Naive thymus-derived CD4-positive, alpha-beta T cell (primary cell): ENCODE measurements at regions not wholly inside any gene's neighbourhood (a gene's known extent, or its start where the extent isn't known, plus 50 kb on each side); places are given as distances from the start of the nearest gene placed in this dataset.

Experiments
- ATAC-seq: fragments of 150-1000 bp; cut with Tn5 transposase; 2 replicates; pipeline ENCODE4 v1.10.0; 2021; ENCODE audit warnings: mild to moderate bottlenecking, moderate library complexity
- CTCF ChIA-PET: fragments of 350-600 bp; sonication (Branson Sonifier 250); formaldehyde crosslinking; loops from one replicate; lab custom pipeline; 2021; ENCODE audit warnings: antibody characterized with exemption; lab: Charles Lee
- POLR2A ChIA-PET: fragments of 350-600 bp; sonication (Branson Sonifier 250); formaldehyde crosslinking; loops from one replicate; lab custom pipeline; 2021; ENCODE audit warnings: antibody characterized with exemption, inconsistent platforms; lab: Charles Lee
- DNase-seq, 9 donors: peaks; one replicate each; pipeline versions ENCODE4 v3.0.0 to v3.0.0-alpha.2; 2020 to 2022; ENCODE audit warnings: mixed read lengths in 1 of 9
- H3K27ac ChIP-seq: one replicate; pipeline ENCODE4 v1.7.0; 2013; ENCODE audit warnings: mild to moderate bottlenecking, low read depth, low read length, moderate library complexity
- H3K27me3 ChIP-seq, 2 donors: one replicate each; pipeline ENCODE4 v1.7.0; 2013; ENCODE audit warnings: low read length in 2 of 2, mild to moderate bottlenecking in 2 of 2, moderate library complexity in 2 of 2; ENCODE audit not compliant: control insufficient read depth in 2 of 2, insufficient read depth in 2 of 2
- H3K36me3 ChIP-seq, 3 experiments: 1 replicate in 2 of 3; 2 replicates in 1 of 3; pipeline ENCODE4 v1.7.0; 2013; ENCODE audit warnings: low read length in 3 of 3, mild to moderate bottlenecking in 3 of 3, moderate library complexity in 1 of 3; ENCODE audit not compliant: insufficient read depth in 3 of 3, control insufficient read depth in 2 of 3
- H3K4me1 ChIP-seq, 2 donors: one replicate each; pipeline ENCODE4 v1.7.0; 2013; ENCODE audit warnings: low read length in 2 of 2, mild to moderate bottlenecking in 2 of 2, moderate library complexity in 1 of 2; ENCODE audit not compliant: control insufficient read depth in 2 of 2, insufficient read depth in 2 of 2
- H3K4me3 ChIP-seq: 2 replicates; pipeline ENCODE4 v1.7.0; 2013; ENCODE audit warnings: mild to moderate bottlenecking, low read length
- H3K9me3 ChIP-seq, 3 experiments: 1 replicate in 2 of 3; 2 replicates in 1 of 3; pipeline ENCODE4 v1.7.0; 2013; ENCODE audit warnings: low read length in 3 of 3; ENCODE audit not compliant: control insufficient read depth in 2 of 3
- H3K27ac Mint-ChIP-seq, 9 donors: one replicate each; pipeline ENCODE4 v1.8.0; 2020 to 2022; ENCODE audit warnings: mixed read lengths in 9 of 9, mild to moderate bottlenecking in 8 of 9, moderate library complexity in 5 of 9, inconsistent platforms in 2 of 9
- H3K27me3 Mint-ChIP-seq, 5 donors: one replicate each; pipeline ENCODE4 v1.8.0; 2021 to 2022; ENCODE audit warnings: mixed read lengths in 5 of 5, mild to moderate bottlenecking in 1 of 5
- H3K36me3 Mint-ChIP-seq, 5 donors: one replicate each; pipeline ENCODE4 v1.8.0; 2020 to 2022; ENCODE audit warnings: mixed read lengths in 5 of 5, mild to moderate bottlenecking in 3 of 5, inconsistent platforms in 1 of 5
- H3K4me1 Mint-ChIP-seq, 7 donors: one replicate each; pipeline ENCODE4 v1.8.0; 2020 to 2022; ENCODE audit warnings: mixed read lengths in 7 of 7, mild to moderate bottlenecking in 3 of 7, inconsistent platforms in 1 of 7
- H3K4me3 Mint-ChIP-seq, 10 donors: one replicate each; pipeline ENCODE4 v1.8.0; 2020 to 2022; ENCODE audit warnings: mild to moderate bottlenecking in 10 of 10, mixed read lengths in 10 of 10, moderate library complexity in 6 of 10, inconsistent platforms in 2 of 10
- H3K9me3 Mint-ChIP-seq, 11 donors: one replicate each; pipeline ENCODE4 v1.8.0; 2020 to 2022; ENCODE audit warnings: mixed read lengths in 11 of 11, mild to moderate bottlenecking in 4 of 11, inconsistent platforms in 1 of 11, moderate library complexity in 1 of 11
- intact Hi-C, 2 donors: fragments of 100-400 bp; cut with micrococcal nuclease; formaldehyde crosslinking; loops; one replicate each; pipeline ENCODE4 v1.15.1; 2023

DNA sequence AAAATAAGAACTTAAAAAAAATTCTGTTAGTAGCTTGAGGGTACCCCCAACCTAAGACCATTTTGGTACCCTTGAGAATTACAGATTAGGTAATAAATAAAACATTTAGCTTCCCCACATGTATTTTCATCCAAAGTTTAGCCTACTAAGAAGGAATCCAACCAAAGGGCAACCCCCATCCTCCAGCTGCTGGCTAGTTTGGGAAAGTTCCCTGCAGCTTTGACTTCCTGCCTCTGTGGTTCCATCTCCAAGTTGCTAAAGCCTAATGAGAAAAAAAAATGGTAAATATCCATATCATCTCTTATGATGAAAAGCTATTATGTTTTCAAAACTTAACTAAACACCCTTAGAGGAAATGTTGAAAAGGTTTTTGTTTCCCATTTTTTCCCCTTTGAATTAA, 547.2 kb downstream of the ANKRD7 start:
- no peaks in the 10 kb centered on the region for H3K36me3 Mint-ChIP-seq
- H3K27ac Mint-ChIP-seq: no peak overlapping the region
- CTCF ChIA-PET: no interaction called here
- POLR2A ChIA-PET: no interaction called here
- H3K27me3 ChIP-seq: no peaks in the 10 kb centered on the region
- peaks cover 0 to 13% (median 0%) of the 10 kb centered on the region in 11 donors for H3K9me3 Mint-ChIP-seq
- no peaks in the 10 kb centered on the region for H3K4me1 Mint-ChIP-seq
- no peaks in the 10 kb centered on the region for H3K27me3 Mint-ChIP-seq
- no peaks in the 10 kb centered on the region for H3K9me3 ChIP-seq
- no peak overlapping the region for H3K27ac ChIP-seq
- H3K4me3 Mint-ChIP-seq: no peak overlapping the region
- intact Hi-C loops: no loop called here
- H3K4me1 ChIP-seq: no peaks in the 10 kb centered on the region
- DNase-seq (no peak), ATAC-seq (no peak)
- H3K4me3 ChIP-seq: no peak overlapping the region
- H3K36me3 ChIP-seq: no peaks in the 10 kb centered on the region

DNA sequence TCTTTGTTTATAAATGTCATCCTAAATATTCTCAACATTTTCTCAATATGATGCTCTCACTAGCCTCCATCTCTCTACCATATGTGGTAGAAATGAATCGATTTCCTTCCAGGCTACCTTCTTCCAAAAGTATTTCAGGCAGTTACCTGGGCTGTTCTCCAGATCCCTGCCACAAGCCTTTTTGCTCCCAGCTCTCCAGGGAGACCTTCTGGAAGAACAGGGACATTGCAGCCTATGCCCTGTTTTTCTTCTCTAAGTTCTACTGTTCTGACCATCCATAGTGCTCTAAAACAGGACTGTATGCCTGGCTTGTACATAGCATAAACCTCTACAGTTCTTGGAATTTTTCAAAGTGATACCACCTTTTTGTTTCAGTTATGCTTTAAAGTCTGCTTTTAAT, 552.8 kb downstream of the ANKRD7 start:
- intact Hi-C loops: no loop called here
- ATAC-seq: no peak
- no peaks in the 10 kb centered on the region for H3K36me3 ChIP-seq

DNA sequence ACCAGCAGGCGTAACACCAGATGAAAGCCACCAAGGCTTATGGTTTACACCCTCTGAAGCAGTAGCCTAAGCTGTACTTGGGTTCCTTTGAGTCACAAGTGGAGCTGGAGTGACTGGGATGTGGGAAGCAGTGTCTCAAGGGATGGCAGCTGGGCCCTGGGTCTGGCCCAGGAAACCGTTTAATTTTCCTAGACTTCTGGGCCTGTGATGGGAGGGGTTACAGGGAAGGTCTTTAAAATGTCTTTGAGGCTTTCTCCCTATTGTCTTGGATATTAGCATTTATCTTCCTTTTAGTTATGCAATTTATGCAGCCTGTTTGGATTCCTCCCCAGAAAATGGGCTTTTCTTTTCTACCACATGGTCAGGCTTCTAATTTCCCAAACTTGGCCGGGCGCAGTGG, 568.2 kb downstream of the ANKRD7 start:
- no peak overlapping the region for H3K27ac ChIP-seq
- no peak overlapping the region for H3K4me3 Mint-ChIP-seq
- peaks cover 0 to 1% (median 0%) of the 10 kb centered on the region in 7 donors for H3K4me1 Mint-ChIP-seq
- peaks cover 0 to 4% (median 0%) of the 10 kb centered on the region in 3 experiments for H3K9me3 ChIP-seq
- no peaks in the 10 kb centered on the region for H3K27me3 Mint-ChIP-seq
- no peaks in the 10 kb centered on the region for H3K27me3 ChIP-seq
- no peak overlapping the region for H3K27ac Mint-ChIP-seq
- H3K9me3 Mint-ChIP-seq: peaks cover 0 to 11% (median 4%) of the 10 kb centered on the region in 11 donors
- no peak for ATAC-seq
- no peak overlapping the region for H3K4me3 ChIP-seq
- CTCF ChIA-PET: no interaction called here
- no peaks in the 10 kb centered on the region for H3K36me3 Mint-ChIP-seq
- H3K4me1 ChIP-seq: no peaks in the 10 kb centered on the region
- no peaks in the 10 kb centered on the region for H3K36me3 ChIP-seq
- intact Hi-C loops: no loop called here
- POLR2A ChIA-PET: no interaction called here
- no peak for DNase-seq

More for the DNA sequence above, 552.8 kb downstream of the ANKRD7 start:
- Histone ChIP-seq H3K27ac (no peak overlapping the region), H3K9me3 (peaks cover 0 to 3% (median 0%) of the 10 kb centered on the region in 3 experiments), H3K4me3 (no peak overlapping the region), H3K27me3 (no peaks in the 10 kb centered on the region), H3K4me1 (no peaks in the 10 kb centered on the region)
- DNase-seq: no peak
- H3K27me3 Mint-ChIP-seq: no peaks in the 10 kb centered on the region
- ChIA-PET CTCF (no interaction called here), POLR2A (no interaction called here)
- H3K4me1 Mint-ChIP-seq: no peaks in the 10 kb centered on the region
- H3K36me3 Mint-ChIP-seq: no peaks in the 10 kb centered on the region
- H3K27ac Mint-ChIP-seq: no peak overlapping the region
- peaks cover 0 to 18% (median 3%) of the 10 kb centered on the region in 11 donors for H3K9me3 Mint-ChIP-seq
- H3K4me3 Mint-ChIP-seq: no peak overlapping the region

DNA sequence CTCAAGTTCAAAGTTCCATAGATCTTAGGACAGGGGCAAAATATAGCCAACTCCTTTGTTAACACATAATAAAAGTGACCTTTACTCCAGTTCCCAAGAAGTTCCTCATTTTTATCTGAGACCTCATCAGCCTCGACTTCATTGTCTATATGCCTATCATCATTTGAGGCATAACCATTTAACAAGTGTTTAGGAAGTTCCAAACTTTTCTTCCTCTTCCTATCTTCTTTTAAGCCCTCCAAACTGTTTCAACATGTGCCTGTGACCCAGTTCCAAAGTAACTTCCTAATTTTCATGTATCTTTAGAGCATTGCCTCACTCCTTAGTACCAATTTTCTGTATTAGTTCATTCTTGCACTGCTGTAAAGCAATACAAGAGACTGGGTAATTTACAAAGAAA, 569.1 kb downstream of the ANKRD7 start:
- no peak overlapping the region for H3K27ac ChIP-seq
- H3K4me3 ChIP-seq: no peak overlapping the region
- intact Hi-C loops: no loop called here
- ChIA-PET POLR2A (no interaction called here), CTCF (no interaction called here)
- peaks cover 0 to 1% (median 0%) of the 10 kb centered on the region in 7 donors for H3K4me1 Mint-ChIP-seq
- H3K4me1 ChIP-seq: no peaks in the 10 kb centered on the region
- H3K9me3 Mint-ChIP-seq: peaks cover 0 to 11% (median 4%) of the 10 kb centered on the region in 11 donors
- ATAC-seq: no peak
- DNase-seq: no peak
- H3K4me3 Mint-ChIP-seq: no peak overlapping the region
- peaks cover 0 to 4% (median 0%) of the 10 kb centered on the region in 3 experiments for H3K9me3 ChIP-seq
- no peaks in the 10 kb centered on the region for H3K36me3 Mint-ChIP-seq
- no peaks in the 10 kb centered on the region for H3K36me3 ChIP-seq
- no peak overlapping the region for H3K27ac Mint-ChIP-seq
- no peaks in the 10 kb centered on the region for H3K27me3 ChIP-seq
- H3K27me3 Mint-ChIP-seq: no peaks in the 10 kb centered on the region

DNA sequence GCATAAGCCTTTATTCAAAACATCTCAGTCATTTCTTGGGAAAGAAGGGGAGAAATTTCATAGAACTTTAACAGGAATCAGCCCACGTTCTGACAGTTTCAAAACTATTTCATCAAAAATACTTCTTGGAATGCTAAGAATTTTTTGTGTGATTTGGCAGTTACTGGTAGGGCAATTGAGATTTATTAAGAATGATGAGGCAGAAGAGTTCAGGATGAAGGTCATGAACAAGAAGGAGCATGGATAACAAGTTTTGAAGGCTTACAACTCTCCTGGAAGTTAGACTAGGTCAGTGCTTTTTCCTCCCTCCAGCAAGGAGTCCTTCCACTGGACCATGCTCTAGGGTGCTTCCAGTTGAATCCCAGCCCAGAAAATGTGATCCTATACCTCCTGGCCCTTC, 569.9 kb downstream of the ANKRD7 start:
- DNase-seq: no peak
- peaks cover 0 to 4% (median 0%) of the 10 kb centered on the region in 3 experiments for H3K9me3 ChIP-seq
- Mint-ChIP-seq H3K4me3 (no peak overlapping the region), H3K27ac (no peak overlapping the region), H3K9me3 (peaks cover 0 to 11% (median 4%) of the 10 kb centered on the region in 11 donors), H3K27me3 (no peaks in the 10 kb centered on the region), H3K4me1 (peaks cover 0 to 1% (median 0%) of the 10 kb centered on the region in 7 donors), H3K36me3 (no peaks in the 10 kb centered on the region)
- intact Hi-C loops: no loop called here
- ChIA-PET POLR2A (no interaction called here), CTCF (no interaction called here)
- H3K27me3 ChIP-seq: no peaks in the 10 kb centered on the region
- no peak for ATAC-seq
- no peak overlapping the region for H3K4me3 ChIP-seq
- H3K4me1 ChIP-seq: no peaks in the 10 kb centered on the region
- H3K27ac ChIP-seq: no peak overlapping the region
- no peaks in the 10 kb centered on the region for H3K36me3 ChIP-seq

DNA sequence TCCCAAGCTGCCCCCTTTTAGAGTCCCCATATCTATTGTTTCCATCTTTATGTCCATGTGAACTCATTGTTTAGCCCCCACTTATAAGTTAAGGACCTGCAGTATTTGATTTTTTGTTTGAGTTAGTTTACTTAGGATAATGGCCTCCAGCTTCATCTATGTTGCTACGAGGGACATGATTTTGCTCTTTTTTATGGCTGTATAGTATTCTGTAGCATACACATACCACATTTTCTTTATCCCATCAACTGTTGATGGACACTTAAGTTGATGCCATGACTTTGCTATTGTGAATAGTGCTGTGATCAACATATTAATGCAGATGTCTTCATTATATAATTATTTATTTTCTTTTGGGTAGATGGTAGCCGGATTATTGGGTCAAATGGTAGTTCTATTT, 576.9 kb downstream of the ANKRD7 start:
- ChIA-PET POLR2A (no interaction called here), CTCF (no interaction called here)
- Histone ChIP-seq H3K27me3 (no peaks in the 10 kb centered on the region), H3K36me3 (no peaks in the 10 kb centered on the region), H3K27ac (no peak overlapping the region), H3K4me3 (no peak overlapping the region), H3K9me3 (no peaks in the 10 kb centered on the region), H3K4me1 (no peaks in the 10 kb centered on the region)
- ATAC-seq (no peak), DNase-seq (no peak)
- intact Hi-C loops: no loop called here
- Mint-ChIP-seq H3K4me3 (no peak overlapping the region), H3K36me3 (peaks cover 0 to 6% (median 0%) of the 10 kb centered on the region in 5 donors), H3K9me3 (peaks cover 0 to 23% (median 7%) of the 10 kb centered on the region in 11 donors), H3K4me1 (no peaks in the 10 kb centered on the region), H3K27me3 (no peaks in the 10 kb centered on the region), H3K27ac (no peak overlapping the region)

DNA sequence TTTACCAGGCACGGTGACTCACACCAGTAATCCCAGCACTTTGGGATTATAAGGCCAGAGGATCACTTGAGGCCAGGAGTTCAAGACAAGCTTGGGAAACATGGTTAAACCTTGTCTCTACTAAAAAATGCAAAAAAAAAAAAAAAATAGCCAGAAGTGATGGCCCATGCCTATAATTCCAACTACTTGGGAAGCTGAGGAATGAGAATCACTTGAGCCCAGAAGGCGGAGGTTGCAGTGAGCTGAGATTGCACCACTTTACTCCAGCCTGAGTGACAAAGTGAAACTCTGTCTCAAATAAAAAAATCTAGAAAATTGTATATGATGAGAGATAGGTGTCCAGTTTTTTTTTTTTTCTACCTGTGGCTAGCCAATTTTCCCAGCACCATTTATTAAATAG, 578.2 kb downstream of the ANKRD7 start:
- ATAC-seq: no peak
- Histone ChIP-seq H3K4me1 (no peaks in the 10 kb centered on the region), H3K27ac (no peak overlapping the region), H3K4me3 (no peak overlapping the region), H3K27me3 (no peaks in the 10 kb centered on the region), H3K36me3 (no peaks in the 10 kb centered on the region), H3K9me3 (no peaks in the 10 kb centered on the region)
- Mint-ChIP-seq H3K36me3 (peaks cover 0 to 6% (median 0%) of the 10 kb centered on the region in 5 donors), H3K4me1 (no peaks in the 10 kb centered on the region), H3K4me3 (no peak overlapping the region), H3K27me3 (no peaks in the 10 kb centered on the region), H3K27ac (no peak overlapping the region), H3K9me3 (peaks cover 0 to 21% (median 7%) of the 10 kb centered on the region in 11 donors)
- intact Hi-C loops: no loop called here
- ChIA-PET CTCF (no interaction called here), POLR2A (no interaction called here)
- DNase-seq: no peak
